H1 (cell line): ENCODE measurements at regions not wholly inside any gene's neighbourhood (a gene's known extent, or its start where the extent isn't known, plus 50 kb on each side); places are given as distances from the start of the nearest gene placed in this dataset.

Experiments used
- BRCA1 ChIP-seq: IDR thresholded peaks from 2 replicates; pipeline ENCODE4 v1.6.1; 2012; ENCODE audit warnings: low read depth, low read length, improper control_type of control experiment
- CBX8 ChIP-seq: fragments of 300-800, 300-1000 bp; sonication (generic); IDR thresholded peaks from 2 replicates; pipeline ENCODE4 v1.7.1; 2016; ENCODE audit warnings: low read depth, low read length, borderline replicate concordance
- CHD1 ChIP-seq: IDR thresholded peaks from 2 replicates; pipeline ENCODE4 v1.6.1; 2012; ENCODE audit warnings: low read depth, low read length, improper control_type of control experiment
- CHD2 ChIP-seq: IDR thresholded peaks from 2 replicates; pipeline ENCODE4 v1.6.1; 2012; ENCODE audit warnings: low read length, improper control_type of control experiment
- NRF1 ChIP-seq: IDR thresholded peaks from 2 replicates; pipeline ENCODE4 v1.6.1; 2011; ENCODE audit warnings: mild to moderate bottlenecking, low read depth, low read length, improper control_type of control experiment
- POU5F1 ChIP-seq: IDR thresholded peaks from 2 replicates; pipeline ENCODE4 v1.6.1; 2011; ENCODE audit warnings: low read depth, mild to moderate bottlenecking, low read length, moderate library complexity
- TF ChIP-seq, protein P1 (sequence below): fragments of 300-600 bp; sonication (generic); IDR thresholded peaks from 2 replicates; pipeline ENCODE4 v1.7.1; 2012; ENCODE audit warnings: low read length, moderate library complexity, mild to moderate bottlenecking, inconsistent platforms; ENCODE audit not compliant: insufficient replicate concordance
- TF ChIP-seq, protein P2 (sequence below): IDR thresholded peaks from 2 replicates; pipeline ENCODE4 v1.6.1; 2012; ENCODE audit warnings: inconsistent platforms
- TF ChIP-seq, protein P3 (sequence below), 3 experiments: IDR thresholded peaks; 1 replicate in 2 of 3; 2 replicates in 1 of 3; pipeline versions ENCODE4 v1.5.1 to v1.6.1; 2011; ENCODE audit warnings: low read length in 3 of 3, mild to moderate bottlenecking in 3 of 3, inconsistent platforms in 2 of 3, low read depth in 1 of 3, moderate library complexity in 1 of 3; ENCODE audit not compliant: insufficient read depth in 1 of 3; ENCODE audit errors: control extremely low read depth in 1 of 3

DNA sequence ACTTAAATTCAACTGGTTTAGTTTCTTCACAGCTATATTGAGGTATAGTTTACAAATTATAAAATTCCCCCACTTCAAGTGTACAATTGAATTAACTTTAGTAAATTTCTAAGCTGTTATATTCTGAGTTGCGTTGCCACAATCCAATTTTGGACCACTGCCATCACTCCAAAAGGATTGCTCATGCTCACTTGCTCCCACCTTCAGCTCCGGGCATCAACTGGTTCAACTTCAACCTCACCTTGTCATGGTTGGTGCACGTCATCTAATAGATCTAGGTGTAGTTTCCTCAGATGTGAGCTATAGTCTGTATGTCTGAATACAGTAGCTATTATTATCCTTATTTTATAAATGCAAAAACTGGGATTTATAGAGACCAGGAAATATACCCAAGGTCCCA, 942.5 kb upstream of the WWC1 start (continued):
- TF ChIP-seq, protein P1, sequence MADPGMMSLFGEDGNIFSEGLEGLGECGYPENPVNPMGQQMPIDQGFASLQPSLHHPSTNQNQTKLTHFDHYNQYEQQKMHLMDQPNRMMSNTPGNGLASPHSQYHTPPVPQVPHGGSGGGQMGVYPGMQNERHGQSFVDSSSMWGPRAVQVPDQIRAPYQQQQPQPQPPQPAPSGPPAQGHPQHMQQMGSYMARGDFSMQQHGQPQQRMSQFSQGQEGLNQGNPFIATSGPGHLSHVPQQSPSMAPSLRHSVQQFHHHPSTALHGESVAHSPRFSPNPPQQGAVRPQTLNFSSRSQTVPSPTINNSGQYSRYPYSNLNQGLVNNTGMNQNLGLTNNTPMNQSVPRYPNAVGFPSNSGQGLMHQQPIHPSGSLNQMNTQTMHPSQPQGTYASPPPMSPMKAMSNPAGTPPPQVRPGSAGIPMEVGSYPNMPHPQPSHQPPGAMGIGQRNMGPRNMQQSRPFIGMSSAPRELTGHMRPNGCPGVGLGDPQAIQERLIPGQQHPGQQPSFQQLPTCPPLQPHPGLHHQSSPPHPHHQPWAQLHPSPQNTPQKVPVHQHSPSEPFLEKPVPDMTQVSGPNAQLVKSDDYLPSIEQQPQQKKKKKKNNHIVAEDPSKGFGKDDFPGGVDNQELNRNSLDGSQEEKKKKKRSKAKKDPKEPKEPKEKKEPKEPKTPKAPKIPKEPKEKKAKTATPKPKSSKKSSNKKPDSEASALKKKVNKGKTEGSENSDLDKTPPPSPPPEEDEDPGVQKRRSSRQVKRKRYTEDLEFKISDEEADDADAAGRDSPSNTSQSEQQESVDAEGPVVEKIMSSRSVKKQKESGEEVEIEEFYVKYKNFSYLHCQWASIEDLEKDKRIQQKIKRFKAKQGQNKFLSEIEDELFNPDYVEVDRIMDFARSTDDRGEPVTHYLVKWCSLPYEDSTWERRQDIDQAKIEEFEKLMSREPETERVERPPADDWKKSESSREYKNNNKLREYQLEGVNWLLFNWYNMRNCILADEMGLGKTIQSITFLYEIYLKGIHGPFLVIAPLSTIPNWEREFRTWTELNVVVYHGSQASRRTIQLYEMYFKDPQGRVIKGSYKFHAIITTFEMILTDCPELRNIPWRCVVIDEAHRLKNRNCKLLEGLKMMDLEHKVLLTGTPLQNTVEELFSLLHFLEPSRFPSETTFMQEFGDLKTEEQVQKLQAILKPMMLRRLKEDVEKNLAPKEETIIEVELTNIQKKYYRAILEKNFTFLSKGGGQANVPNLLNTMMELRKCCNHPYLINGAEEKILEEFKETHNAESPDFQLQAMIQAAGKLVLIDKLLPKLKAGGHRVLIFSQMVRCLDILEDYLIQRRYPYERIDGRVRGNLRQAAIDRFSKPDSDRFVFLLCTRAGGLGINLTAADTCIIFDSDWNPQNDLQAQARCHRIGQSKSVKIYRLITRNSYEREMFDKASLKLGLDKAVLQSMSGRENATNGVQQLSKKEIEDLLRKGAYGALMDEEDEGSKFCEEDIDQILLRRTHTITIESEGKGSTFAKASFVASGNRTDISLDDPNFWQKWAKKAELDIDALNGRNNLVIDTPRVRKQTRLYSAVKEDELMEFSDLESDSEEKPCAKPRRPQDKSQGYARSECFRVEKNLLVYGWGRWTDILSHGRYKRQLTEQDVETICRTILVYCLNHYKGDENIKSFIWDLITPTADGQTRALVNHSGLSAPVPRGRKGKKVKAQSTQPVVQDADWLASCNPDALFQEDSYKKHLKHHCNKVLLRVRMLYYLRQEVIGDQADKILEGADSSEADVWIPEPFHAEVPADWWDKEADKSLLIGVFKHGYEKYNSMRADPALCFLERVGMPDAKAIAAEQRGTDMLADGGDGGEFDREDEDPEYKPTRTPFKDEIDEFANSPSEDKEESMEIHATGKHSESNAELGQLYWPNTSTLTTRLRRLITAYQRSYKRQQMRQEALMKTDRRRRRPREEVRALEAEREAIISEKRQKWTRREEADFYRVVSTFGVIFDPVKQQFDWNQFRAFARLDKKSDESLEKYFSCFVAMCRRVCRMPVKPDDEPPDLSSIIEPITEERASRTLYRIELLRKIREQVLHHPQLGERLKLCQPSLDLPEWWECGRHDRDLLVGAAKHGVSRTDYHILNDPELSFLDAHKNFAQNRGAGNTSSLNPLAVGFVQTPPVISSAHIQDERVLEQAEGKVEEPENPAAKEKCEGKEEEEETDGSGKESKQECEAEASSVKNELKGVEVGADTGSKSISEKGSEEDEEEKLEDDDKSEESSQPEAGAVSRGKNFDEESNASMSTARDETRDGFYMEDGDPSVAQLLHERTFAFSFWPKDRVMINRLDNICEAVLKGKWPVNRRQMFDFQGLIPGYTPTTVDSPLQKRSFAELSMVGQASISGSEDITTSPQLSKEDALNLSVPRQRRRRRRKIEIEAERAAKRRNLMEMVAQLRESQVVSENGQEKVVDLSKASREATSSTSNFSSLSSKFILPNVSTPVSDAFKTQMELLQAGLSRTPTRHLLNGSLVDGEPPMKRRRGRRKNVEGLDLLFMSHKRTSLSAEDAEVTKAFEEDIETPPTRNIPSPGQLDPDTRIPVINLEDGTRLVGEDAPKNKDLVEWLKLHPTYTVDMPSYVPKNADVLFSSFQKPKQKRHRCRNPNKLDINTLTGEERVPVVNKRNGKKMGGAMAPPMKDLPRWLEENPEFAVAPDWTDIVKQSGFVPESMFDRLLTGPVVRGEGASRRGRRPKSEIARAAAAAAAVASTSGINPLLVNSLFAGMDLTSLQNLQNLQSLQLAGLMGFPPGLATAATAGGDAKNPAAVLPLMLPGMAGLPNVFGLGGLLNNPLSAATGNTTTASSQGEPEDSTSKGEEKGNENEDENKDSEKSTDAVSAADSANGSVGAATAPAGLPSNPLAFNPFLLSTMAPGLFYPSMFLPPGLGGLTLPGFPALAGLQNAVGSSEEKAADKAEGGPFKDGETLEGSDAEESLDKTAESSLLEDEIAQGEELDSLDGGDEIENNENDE = no peak
- TF ChIP-seq, protein P2, sequence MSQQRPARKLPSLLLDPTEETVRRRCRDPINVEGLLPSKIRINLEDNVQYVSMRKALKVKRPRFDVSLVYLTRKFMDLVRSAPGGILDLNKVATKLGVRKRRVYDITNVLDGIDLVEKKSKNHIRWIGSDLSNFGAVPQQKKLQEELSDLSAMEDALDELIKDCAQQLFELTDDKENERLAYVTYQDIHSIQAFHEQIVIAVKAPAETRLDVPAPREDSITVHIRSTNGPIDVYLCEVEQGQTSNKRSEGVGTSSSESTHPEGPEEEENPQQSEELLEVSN = no peak
- TF ChIP-seq, protein P3, sequence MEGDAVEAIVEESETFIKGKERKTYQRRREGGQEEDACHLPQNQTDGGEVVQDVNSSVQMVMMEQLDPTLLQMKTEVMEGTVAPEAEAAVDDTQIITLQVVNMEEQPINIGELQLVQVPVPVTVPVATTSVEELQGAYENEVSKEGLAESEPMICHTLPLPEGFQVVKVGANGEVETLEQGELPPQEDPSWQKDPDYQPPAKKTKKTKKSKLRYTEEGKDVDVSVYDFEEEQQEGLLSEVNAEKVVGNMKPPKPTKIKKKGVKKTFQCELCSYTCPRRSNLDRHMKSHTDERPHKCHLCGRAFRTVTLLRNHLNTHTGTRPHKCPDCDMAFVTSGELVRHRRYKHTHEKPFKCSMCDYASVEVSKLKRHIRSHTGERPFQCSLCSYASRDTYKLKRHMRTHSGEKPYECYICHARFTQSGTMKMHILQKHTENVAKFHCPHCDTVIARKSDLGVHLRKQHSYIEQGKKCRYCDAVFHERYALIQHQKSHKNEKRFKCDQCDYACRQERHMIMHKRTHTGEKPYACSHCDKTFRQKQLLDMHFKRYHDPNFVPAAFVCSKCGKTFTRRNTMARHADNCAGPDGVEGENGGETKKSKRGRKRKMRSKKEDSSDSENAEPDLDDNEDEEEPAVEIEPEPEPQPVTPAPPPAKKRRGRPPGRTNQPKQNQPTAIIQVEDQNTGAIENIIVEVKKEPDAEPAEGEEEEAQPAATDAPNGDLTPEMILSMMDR (IDR thresholded peaks at IDR 0.05; ENCODE audit: control extremely low read depth in 1 of 3, insufficient read depth in 1 of 3, low read depth in 1 of 3, low read length in 3 of 3) = no peak
- TF ChIP-seq POU5F1 (no peak), BRCA1 (no peak), CBX8 (no peak), CHD2 (no peak), NRF1 (no peak), CHD1 (no peak)
